ENCODE measurements at regions not wholly inside any gene's neighbourhood (a gene's known extent, or its start where the extent isn't known, plus 50 kb on each side); places are given as distances from the start of the nearest gene placed in this dataset.

DNA sequence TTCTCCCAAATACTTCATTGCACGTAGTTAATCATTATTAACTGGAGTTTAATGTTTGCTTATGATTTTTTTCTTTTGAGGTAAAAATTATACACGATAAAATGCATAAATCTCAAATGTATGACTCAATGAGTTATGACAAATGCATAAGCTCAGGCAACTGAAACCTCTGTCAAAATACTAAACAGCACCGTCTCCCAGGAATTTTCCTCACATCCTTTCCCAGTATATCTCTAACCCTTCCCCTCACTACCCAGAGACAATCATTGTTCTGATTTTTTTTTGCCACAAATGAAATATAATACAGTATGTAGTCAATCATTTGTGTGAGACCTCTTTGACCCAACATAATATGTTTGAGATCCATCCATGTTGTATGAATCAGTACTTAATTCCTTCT is 606.5 kb downstream of the CPS1 start:
- TF ChIP-seq, protein P1, sequence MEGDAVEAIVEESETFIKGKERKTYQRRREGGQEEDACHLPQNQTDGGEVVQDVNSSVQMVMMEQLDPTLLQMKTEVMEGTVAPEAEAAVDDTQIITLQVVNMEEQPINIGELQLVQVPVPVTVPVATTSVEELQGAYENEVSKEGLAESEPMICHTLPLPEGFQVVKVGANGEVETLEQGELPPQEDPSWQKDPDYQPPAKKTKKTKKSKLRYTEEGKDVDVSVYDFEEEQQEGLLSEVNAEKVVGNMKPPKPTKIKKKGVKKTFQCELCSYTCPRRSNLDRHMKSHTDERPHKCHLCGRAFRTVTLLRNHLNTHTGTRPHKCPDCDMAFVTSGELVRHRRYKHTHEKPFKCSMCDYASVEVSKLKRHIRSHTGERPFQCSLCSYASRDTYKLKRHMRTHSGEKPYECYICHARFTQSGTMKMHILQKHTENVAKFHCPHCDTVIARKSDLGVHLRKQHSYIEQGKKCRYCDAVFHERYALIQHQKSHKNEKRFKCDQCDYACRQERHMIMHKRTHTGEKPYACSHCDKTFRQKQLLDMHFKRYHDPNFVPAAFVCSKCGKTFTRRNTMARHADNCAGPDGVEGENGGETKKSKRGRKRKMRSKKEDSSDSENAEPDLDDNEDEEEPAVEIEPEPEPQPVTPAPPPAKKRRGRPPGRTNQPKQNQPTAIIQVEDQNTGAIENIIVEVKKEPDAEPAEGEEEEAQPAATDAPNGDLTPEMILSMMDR (IDR thresholded peaks at IDR 0.05; ENCODE audit: low read depth, low read length): no peak
- no peak for TF ChIP-seq POLR2A (IDR thresholded peaks at IDR 0.05; ENCODE audit: extremely low read depth, insufficient read length)

Data from NB4 (cell line).